ENCODE measurements at regions not wholly inside any gene's neighbourhood (a gene's known extent, or its start where the extent isn't known, plus 50 kb on each side); places are given as distances from the start of the nearest gene placed in this dataset.
"Not testable (repeated sequence)": the region's sequence is repeated elsewhere in the genome, so short reads cannot be mapped to it uniquely, and the experiment has no call there.

- no peak for DNase-seq
These were observed 1564.5 kb upstream of the PCDH10 start for GRCh38 chr4:131584587-131584986.

- no peak for DNase-seq
These were observed 1554.0 kb upstream of the PCDH10 start for GRCh38 chr4:131595140-131595539.

GRCh38 chr4:131603705-131604104 is 1545.4 kb upstream of the PCDH10 start:
- DNase-seq: no peak

GRCh38 chr4:131609039-131609438 is 1540.1 kb upstream of the PCDH10 start:
- DNase-seq: no peak

- not testable (repeated sequence) for DNase-seq
These were observed 1538.6 kb upstream of the PCDH10 start for GRCh38 chr4:131610517-131610916.

GRCh38 chr4:131613086-131613823 is 1535.8 kb upstream of the PCDH10 start:
- DNase-seq: no peak

- DNase-seq: no peak
These were observed 1535.3 kb upstream of the PCDH10 start for GRCh38 chr4:131613824-131614216.

- DNase-seq: no peak
These were observed 1516.2 kb upstream of the PCDH10 start for GRCh38 chr4:131632877-131633276.

- DNase-seq: no peak
These were observed 1513.9 kb upstream of the PCDH10 start for GRCh38 chr4:131635191-131635590.

- no peak for DNase-seq
These were observed 1510.3 kb upstream of the PCDH10 start for GRCh38 chr4:131638781-131639180.

GRCh38 chr4:131644619-131645018 is 1504.5 kb upstream of the PCDH10 start:
- no peak for DNase-seq

GRCh38 chr4:131649227-131649626 is 1499.9 kb upstream of the PCDH10 start:
- no peak for DNase-seq

GRCh38 chr4:131650951-131651350 is 1498.1 kb upstream of the PCDH10 start:
- no peak for DNase-seq

GRCh38 chr4:131683314-131683713 is 1465.8 kb upstream of the PCDH10 start:
- DNase-seq: not testable (repeated sequence)

GRCh38 chr4:131721883-131722282 is 1427.2 kb upstream of the PCDH10 start:
- no peak for DNase-seq

- DNase-seq: not testable (repeated sequence)
These were observed 1426.0 kb upstream of the PCDH10 start for GRCh38 chr4:131723069-131723468.

- peak; percentile 8 to 9 for DNase-seq
These were observed 1424.2 kb upstream of the PCDH10 start for GRCh38 chr4:131724847-131725246.

- DNase-seq: not testable (repeated sequence)
These were observed 1423.6 kb upstream of the PCDH10 start for GRCh38 chr4:131725521-131725920.

GRCh38 chr4:131726940-131727339 is 1422.2 kb upstream of the PCDH10 start:
- DNase-seq: not testable (repeated sequence)

GRCh38 chr4:131727418-131727817 is 1421.7 kb upstream of the PCDH10 start:
- DNase-seq: not testable (repeated sequence)

GRCh38 chr4:131729205-131729604 is 1419.9 kb upstream of the PCDH10 start:
- not testable (repeated sequence) for DNase-seq

GRCh38 chr4:131729716-131730398 is 1419.2 kb upstream of the PCDH10 start:
- DNase-seq: not testable (repeated sequence)

- DNase-seq: not testable (repeated sequence)
These were observed 1418.5 kb upstream of the PCDH10 start for GRCh38 chr4:131730574-131730973.

- DNase-seq: not testable (repeated sequence)
These were observed 1417.0 kb upstream of the PCDH10 start for GRCh38 chr4:131732034-131732630.
